Suprapubic skin (tissue), 3 donors: ENCODE measurements at regions not wholly inside any gene's neighbourhood (a gene's known extent, or its start where the extent isn't known, plus 50 kb on each side); places are given as distances from the start of the nearest gene placed in this dataset.

Experiments
- CTCF ChIP-seq, 2 donors: fragments of 200-600 bp in 1 of 2; fragments of 450-650 bp in 1 of 2; sonication (generic) in 1 of 2; IDR thresholded peaks; one replicate each; pipeline ENCODE4 v1.5.1; 2016 to 2019; ENCODE audit warnings: antibody characterized with exemption in 2 of 2, mild to moderate bottlenecking in 1 of 2, moderate library complexity in 1 of 2
- EP300 ChIP-seq: sonication (generic); formaldehyde crosslinking; IDR thresholded peaks from one replicate; pipeline ENCODE4 v1.6.1; 2017; ENCODE audit warnings: antibody characterized with exemption
- POLR2A ChIP-seq, 2 donors: fragments of 450-650 bp; IDR thresholded peaks; one replicate each; pipeline ENCODE4 v1.6.1; 2017; ENCODE audit warnings: antibody characterized with exemption in 2 of 2, mild to moderate bottlenecking in 2 of 2, moderate library complexity in 2 of 2

GRCh38 chr2:5020116-5020875 is 671.9 kb upstream of the SOX11 start:
- no peak for TF ChIP-seq CTCF (IDR thresholded peaks at IDR 0.05)
- no peak for TF ChIP-seq EP300
- TF ChIP-seq POLR2A (IDR thresholded peaks at IDR 0.05), result no peak
